Heart left ventricle (tissue), 16 donors: ENCODE measurements at regions not wholly inside any gene's neighbourhood (a gene's known extent, or its start where the extent isn't known, plus 50 kb on each side); places are given as distances from the start of the nearest gene placed in this dataset.

ENCODE experiments used
- ATAC-seq, 4 donors: fragments of 200-7000 bp; cut with Tn5 transposase; one replicate each; pipeline ENCODE4 v1.9.1; 2020 to 2022; ENCODE audit warnings: moderate library complexity in 4 of 4, mild to moderate bottlenecking in 3 of 4, moderate number of reproducible peaks in 1 of 4
- DNase-seq, 5 donors: peaks; one replicate each; pipeline ENCODE4 v3.0.0-alpha.2; 2020
- H3K27ac ChIP-seq, 12 donors: fragments of 200-600 bp; sonication (generic) in 4 of 12; one replicate each; pipeline versions ENCODE4 v1.5.0 to v1.8.0; 2016 to 2022; ENCODE audit warnings: mild to moderate bottlenecking in 2 of 12
- H3K27me3 ChIP-seq, 9 donors: fragments of 200-600 bp; sonication (generic) in 2 of 9; one replicate each; pipeline versions ENCODE4 v1.5.1 to v1.8.0; 2016 to 2022; ENCODE audit warnings: mild to moderate bottlenecking in 3 of 9
- H3K36me3 ChIP-seq, 9 donors: fragments of 200-600 bp; sonication (generic) in 2 of 9; one replicate each; pipeline versions ENCODE4 v1.5.0 to v1.8.0; 2018 to 2022; ENCODE audit warnings: mild to moderate bottlenecking in 2 of 9
- H3K4me1 ChIP-seq, 12 donors: fragments of 200-600 bp; sonication (generic) in 4 of 12; one replicate each; pipeline versions ENCODE4 v1.5.0 to v1.8.0; 2016 to 2022; ENCODE audit warnings: mild to moderate bottlenecking in 3 of 12
- H3K4me3 ChIP-seq, 12 donors: fragments of 200-600 bp; sonication (generic) in 4 of 12; one replicate each; pipeline versions ENCODE4 v1.5.0 to v1.8.0; 2017 to 2022; ENCODE audit warnings: mild to moderate bottlenecking in 9 of 12, moderate library complexity in 4 of 12
- H3K9me3 ChIP-seq, 12 donors: fragments of 200-600 bp; sonication (generic) in 4 of 12; one replicate each; pipeline versions ENCODE4 v1.5.0 to v1.8.0; 2016 to 2022; ENCODE audit warnings: mild to moderate bottlenecking in 1 of 12
- CTCF ChIP-seq, 12 donors: fragments of 200-600 bp; sonication (generic) in 4 of 12; IDR thresholded peaks; one replicate each; pipeline versions ENCODE4 v1.5.0 to v1.8.0; 2018 to 2022; ENCODE audit warnings: antibody characterized with exemption in 12 of 12, mild to moderate bottlenecking in 5 of 12
- POLR2A ChIP-seq, 2 donors: fragments of 450-650 bp; IDR thresholded peaks; one replicate each; pipeline ENCODE4 v1.6.1; 2017; ENCODE audit warnings: antibody characterized with exemption in 2 of 2, mild to moderate bottlenecking in 2 of 2, moderate library complexity in 2 of 2
- WGBS, 4 donors: extraction: QIAGEN DNeasy Blood & Tissue Kit in 2 of 4; methylation state at CpG; one replicate each; pipeline versions ENCODE4 v1.1.5 to v1.1.7; 2013 to 2018; 5-methylcytosine and 5-hydroxymethylcytosine counted together
- intact Hi-C, 10 donors: fragments of 100-400 bp; cut with DNase I; formaldehyde crosslinking; loops; one replicate each; pipeline versions ENCODE4 v1.11.1 to v1.14.2; 2022
- donor health status: ischemic (EF 13 %, LVEDD 7.1; RV severe dilation, severe dysfunction).
- donor health status: healthy with polysubstance abuse.
- donor health status: DM: no; HTN: yes; CAD: no.
- donor health status: DM: no; HTN: no; CAD: no.
- donor health status: ischemic (EF 25% LVEDD 6.9; RV normal size, moderate dysfunction).
- donor health status: ischemic (EF 25% LVEDD 5.7; RV mildly dilated, moderate dysfunction).
- donor health status: healthy.
- donor health status: DM: yes; HTN: yes; CAD: no.
- donor health status: ischemic (EF 35%, LVEDD 5.7; RV mildly dilated, moderate dysfunction).
- donor health status: nonischemic (EF 11% LVEDD 7.7; RV severe dilation, severe dysfunction).
- donor health status: DM: yes; HTN: yes; CAD: no.
- donor health status: PGD.
- donor health status: ischemic (EF 29% LVEDD 5.4; RV normal size, mild dysfunction).
- donor health status: nonischemic (EF 23%, LVEDD 6.1; RV moderate dilation, normal function).

GRCh38 chr7:57198801-57199200 lies 66.6 kb upstream of the ZNF479 start:
- no peaks in the 10 kb centered on the region for H3K4me1 ChIP-seq
- H3K27ac ChIP-seq: no peak overlapping the region
- ATAC-seq (no peak), DNase-seq (no peak)
- WGBS, 4 donors: 78 to 89% (median 84%) methylated on average over 9 of the region's 9 CpGs
- TF ChIP-seq CTCF (IDR thresholded peaks at IDR 0.05): no peak
- no peak for TF ChIP-seq POLR2A (IDR thresholded peaks at IDR 0.05)
- no peaks in the 10 kb centered on the region for H3K36me3 ChIP-seq
- peaks cover 0 to 26% (median 13%) of the 10 kb centered on the region in 12 donors for H3K9me3 ChIP-seq
- intact Hi-C loops: no loop called here
- no peak overlapping the region for H3K4me3 ChIP-seq
- H3K27me3 ChIP-seq: no peaks in the 10 kb centered on the region

DNA sequence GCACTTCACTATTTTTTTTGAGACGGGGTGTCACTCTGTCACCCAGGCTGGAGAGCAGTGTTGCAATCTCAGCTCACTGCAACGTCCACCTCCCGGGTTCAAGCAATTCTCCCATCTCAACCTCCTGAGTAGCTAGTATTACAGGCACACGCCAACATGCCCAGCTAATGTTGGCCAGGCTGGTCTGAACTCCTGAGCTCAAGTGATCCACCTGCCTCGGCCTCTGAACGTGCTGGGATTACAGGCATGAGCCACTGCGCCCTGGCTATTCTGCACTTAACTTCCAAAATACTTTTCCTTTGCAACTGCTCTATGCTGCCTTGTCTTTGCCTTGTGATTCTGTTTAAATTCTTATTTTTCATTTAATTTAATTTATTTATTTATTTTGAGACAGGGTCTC lies 67.0 kb upstream of the ZNF479 start:
- intact Hi-C loops: no loop called here
- H3K4me1 ChIP-seq: no peaks in the 10 kb centered on the region
- no peak overlapping the region for H3K4me3 ChIP-seq
- DNase-seq (no peak), ATAC-seq (no peak)
- TF ChIP-seq POLR2A (IDR thresholded peaks at IDR 0.05): no peak
- no peak for TF ChIP-seq CTCF (IDR thresholded peaks at IDR 0.05)
- H3K27ac ChIP-seq: no peak overlapping the region
- H3K27me3 ChIP-seq: no peaks in the 10 kb centered on the region
- H3K36me3 ChIP-seq: no peaks in the 10 kb centered on the region
- WGBS, 4 donors: 81 to 85% (median 83%) methylated on average over 7 of the region's 7 CpGs
- H3K9me3 ChIP-seq: peaks cover 0 to 29% (median 14%) of the 10 kb centered on the region in 12 donors

DNA sequence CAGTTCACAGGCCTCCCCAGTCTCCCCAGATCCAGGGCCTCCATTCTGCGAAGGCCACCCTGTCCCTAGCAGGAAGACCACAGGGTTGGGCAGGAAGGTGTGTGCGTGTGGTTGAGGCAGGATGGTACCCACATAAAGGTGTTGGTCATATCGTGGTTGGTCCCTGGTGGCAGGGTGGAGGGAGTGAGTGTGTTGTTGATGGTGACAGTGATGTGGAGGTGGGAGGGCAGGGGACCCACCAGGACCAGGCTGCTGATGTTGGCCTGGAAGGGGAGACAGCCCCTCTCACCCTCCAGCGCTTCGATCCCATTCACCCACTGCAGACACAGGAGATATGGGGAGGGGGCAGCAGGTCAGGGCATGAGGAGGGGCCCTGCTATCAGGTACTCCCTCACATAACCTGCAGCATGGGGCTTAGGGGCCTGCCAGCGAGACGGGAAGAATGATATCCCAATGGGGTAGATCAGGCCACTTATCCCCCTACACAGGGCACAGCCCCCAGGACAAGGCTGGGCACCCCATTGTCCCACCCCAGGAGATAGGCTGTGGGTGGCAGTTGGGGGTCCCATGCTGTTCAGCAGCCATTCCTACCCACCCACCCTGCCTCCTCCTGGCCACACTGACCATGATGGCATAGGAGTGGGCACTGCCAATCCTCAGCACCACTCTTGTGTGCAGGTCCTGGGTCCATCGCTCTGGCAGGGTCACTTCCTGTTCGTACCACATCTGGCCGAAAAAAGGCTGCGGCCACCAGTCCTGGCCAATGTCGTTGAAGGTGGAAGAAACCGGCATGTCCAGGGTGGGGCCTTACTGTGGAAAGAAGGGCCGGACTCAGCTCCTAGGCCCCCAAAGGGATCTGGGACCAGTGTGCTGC lies 69.0 kb upstream of the ZNF479 start:
- Histone ChIP-seq H3K4me3 (no peak overlapping the region), H3K36me3 (no peaks in the 10 kb centered on the region), H3K27ac (no peak overlapping the region), H3K9me3 (peaks cover 0 to 29% (median 12%) of the 10 kb centered on the region in 12 donors), H3K4me1 (no peaks in the 10 kb centered on the region), H3K27me3 (no peaks in the 10 kb centered on the region)
- DNase-seq: no peak
- intact Hi-C loops: no loop called here
- no peak for ATAC-seq
- no peak for TF ChIP-seq CTCF (IDR thresholded peaks at IDR 0.05)
- no peak for TF ChIP-seq POLR2A (IDR thresholded peaks at IDR 0.05)
- 86 to 91% (median 87%) methylated on average over 13 to 14 of the region's 14 CpGs for WGBS, 4 donors

DNA sequence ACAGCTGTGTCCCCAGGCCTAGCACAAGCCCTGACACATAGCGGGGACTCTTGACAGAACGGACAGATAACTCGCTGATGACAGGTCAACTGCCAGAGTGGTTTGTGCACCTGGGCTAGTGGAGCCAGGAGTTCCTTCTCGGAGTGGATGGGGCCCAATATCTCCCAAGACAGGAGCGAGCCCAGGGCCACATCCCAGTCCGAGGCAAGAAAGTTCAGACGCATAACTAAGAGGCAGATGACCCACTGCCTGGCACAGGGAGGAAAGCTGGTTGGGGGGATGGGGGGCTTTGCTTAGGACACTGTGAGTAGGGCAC lies 69.6 kb upstream of the ZNF479 start:
- no peaks in the 10 kb centered on the region for H3K27me3 ChIP-seq
- ATAC-seq: no peak
- no peak for DNase-seq
- WGBS, 4 donors: 75 to 87% (median 82%) methylated on average over 6 to 7 of the region's 7 CpGs
- H3K36me3 ChIP-seq: no peaks in the 10 kb centered on the region
- H3K9me3 ChIP-seq: peaks cover 0 to 29% (median 12%) of the 10 kb centered on the region in 12 donors
- no peak overlapping the region for H3K4me3 ChIP-seq
- intact Hi-C loops: no loop called here
- no peak for TF ChIP-seq POLR2A (IDR thresholded peaks at IDR 0.05)
- TF ChIP-seq CTCF (IDR thresholded peaks at IDR 0.05): no peak
- no peak overlapping the region for H3K27ac ChIP-seq
- H3K4me1 ChIP-seq: no peaks in the 10 kb centered on the region
